GM23248 (cell line): ENCODE measurements at regions not wholly inside any gene's neighbourhood (a gene's known extent, or its start where the extent isn't known, plus 50 kb on each side); places are given as distances from the start of the nearest gene placed in this dataset.

Experiments
- DNase-seq: peaks from one replicate; pipeline ENCODE4 v3.0.0-alpha.2; 2015
- H2AFZ ChIP-seq: fragments of 200-600 bp; sonication (generic); 2 replicates; pipeline ENCODE4 v1.6.1; 2016; ENCODE audit warnings: antibody characterized with exemption
- H3F3A ChIP-seq: fragments of 200-600 bp; sonication (generic); 2 replicates; pipeline ENCODE4 v1.6.1; 2016; ENCODE audit warnings: mild to moderate bottlenecking, antibody characterized with exemption, mixed run types; ENCODE audit not compliant: insufficient read depth
- H3K27ac ChIP-seq: fragments of 200-600 bp; sonication (generic); 2 replicates; pipeline ENCODE4 v1.5.1; 2016; ENCODE audit warnings: mild to moderate bottlenecking
- H3K27me3 ChIP-seq: fragments of 200-600 bp; sonication (generic); replicated peaks from 2 replicates; pipeline ENCODE4 v1.6.1; 2016; ENCODE audit warnings: mild to moderate bottlenecking; ENCODE audit not compliant: insufficient read depth
- H3K36me3 ChIP-seq: fragments of 200-600 bp; sonication (generic); 2 replicates; pipeline ENCODE4 v1.6.1; 2016; ENCODE audit warnings: low read depth, mild to moderate bottlenecking
- H3K4me1 ChIP-seq: fragments of 200-600 bp; sonication (generic); 2 replicates; pipeline ENCODE4 v1.6.1; 2016; ENCODE audit warnings: mild to moderate bottlenecking; ENCODE audit not compliant: insufficient read depth
- H3K4me2 ChIP-seq: fragments of 200-600 bp; sonication (generic); one replicate; pipeline ENCODE4 v1.6.1; 2016; ENCODE audit warnings: mild to moderate bottlenecking; ENCODE audit not compliant: unreplicated experiment
- H3K4me3 ChIP-seq: fragments of 200-600 bp; sonication (generic); 2 replicates; pipeline ENCODE4 v1.5.1; 2016; ENCODE audit warnings: mild to moderate bottlenecking
- H3K79me2 ChIP-seq: fragments of 200-600 bp; sonication (generic); 2 replicates; pipeline ENCODE4 v1.6.1; 2016; ENCODE audit warnings: mild to moderate bottlenecking; ENCODE audit not compliant: insufficient read depth
- H3K9ac ChIP-seq: fragments of 200-600 bp; sonication (generic); 2 replicates; pipeline ENCODE4 v1.6.1; 2016; ENCODE audit warnings: mild to moderate bottlenecking
- H3K9me2 ChIP-seq: fragments of 200-600 bp; sonication (generic); 2 replicates; pipeline ENCODE4 v1.6.1; 2016; ENCODE audit warnings: mixed run types, mild to moderate bottlenecking, moderate library complexity; ENCODE audit not compliant: insufficient read depth
- H3K9me3 ChIP-seq: fragments of 200-600 bp; sonication (generic); one replicate; pipeline ENCODE4 v1.6.1; 2017; ENCODE audit warnings: low read depth
- H4K20me1 ChIP-seq: fragments of 200-600 bp; sonication (generic); 2 replicates; pipeline ENCODE4 v1.6.0; 2016; ENCODE audit not compliant: insufficient read depth
- EZH2 ChIP-seq: fragments of 200-600 bp; sonication (generic); IDR thresholded peaks from 2 replicates; pipeline ENCODE4 v1.6.1; 2018; ENCODE audit warnings: antibody characterized with exemption, mild to moderate bottlenecking; ENCODE audit not compliant: insufficient read depth, poor library complexity, severe bottlenecking
- EZH2phosphoT487 ChIP-seq: fragments of 200-600 bp; sonication (generic); IDR thresholded peaks from 2 replicates; pipeline ENCODE4 v1.6.1; 2018; ENCODE audit warnings: antibody characterized with exemption, moderate library complexity, mild to moderate bottlenecking, low read depth; ENCODE audit not compliant: insufficient read depth
- WGBS, 2 experiments: methylation state at CpG; one replicate each; pipeline ENCODE4 v1.1.6; 2015 to 2017; ENCODE audit warnings: low lambda C conversion rate in 2 of 2, low coverage in 1 of 2; ENCODE audit errors: missing lambda C conversion rate in 2 of 2; 5-methylcytosine and 5-hydroxymethylcytosine counted together
- in situ Hi-C: fragments of 300-500 bp; cut with MboI; formaldehyde crosslinking; loops from 2 replicates; pipeline ENCODE4 v1.15.0; 2020

GRCh38 chr5:67537439-67538148 lies 341.0 kb upstream of the CD180 start:
- Histone ChIP-seq H3K79me2 (no peaks in the 10 kb centered on the region), H3K27me3 (no peaks in the 10 kb centered on the region), H3K4me1 (no peaks in the 10 kb centered on the region), H3K4me3 (peak overlapping the region; percentile 56), H3K9ac (0 out of 2 replicates have a peak overlapping the region, but pooled peaks have one; percentile 0), H3K9me2 (no peaks in the 10 kb centered on the region), H2AFZ (peak overlapping the region; percentile 66), H3K4me2 (peak overlapping the region; percentile 55), H3K36me3 (no peaks in the 10 kb centered on the region), H3K9me3 (no peaks in the 10 kb centered on the region), H3K27ac (no peak overlapping the region), H3F3A (no peaks in the 10 kb centered on the region), H4K20me1 (no peaks in the 10 kb centered on the region)
- peak; percentile 35 for DNase-seq
- in situ Hi-C loops: no loop called here
- TF ChIP-seq EZH2phosphoT487 (no peak), EZH2 (no peak)
- 53 to 56% methylated on average over 5 of the region's 5 CpGs for WGBS, 2 experiments

DNA sequence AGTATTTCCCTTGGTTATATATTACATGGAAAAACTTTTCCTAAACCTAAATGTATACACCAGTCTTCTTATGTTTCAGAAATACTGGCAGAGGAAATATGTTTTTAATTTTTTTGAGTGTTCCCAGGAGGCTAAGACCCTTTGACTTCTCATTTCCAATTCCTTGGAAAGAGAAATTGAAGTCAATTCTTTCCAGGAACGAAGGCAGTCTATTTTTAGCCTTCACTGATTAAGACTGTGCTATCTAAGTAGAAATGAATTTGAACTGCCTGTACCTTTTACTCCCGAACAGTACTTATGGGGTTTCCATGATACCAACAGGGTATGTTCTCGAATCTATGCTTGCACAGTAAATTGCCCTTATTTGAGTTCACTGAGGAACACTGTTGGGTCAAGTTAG lies 340.3 kb upstream of the CD180 start:
- H2AFZ ChIP-seq: peak overlapping the region; percentile 66
- H4K20me1 ChIP-seq: no peaks in the 10 kb centered on the region
- no peak overlapping the region for H3K27ac ChIP-seq
- H3F3A ChIP-seq: no peaks in the 10 kb centered on the region
- H3K4me3 ChIP-seq: no peak overlapping the region
- no peak for DNase-seq
- peak overlapping the region; percentile 55 for H3K4me2 ChIP-seq
- no peaks in the 10 kb centered on the region for H3K27me3 ChIP-seq
- H3K4me1 ChIP-seq: no peaks in the 10 kb centered on the region
- no peaks in the 10 kb centered on the region for H3K9me2 ChIP-seq
- no peak overlapping the region for H3K9ac ChIP-seq
- TF ChIP-seq EZH2phosphoT487 (no peak), EZH2 (no peak)
- no peaks in the 10 kb centered on the region for H3K79me2 ChIP-seq
- no peaks in the 10 kb centered on the region for H3K9me3 ChIP-seq
- in situ Hi-C loops: no loop called here
- no peaks in the 10 kb centered on the region for H3K36me3 ChIP-seq
- WGBS, 2 experiments: 42 to 47% methylated on average over 3 of the region's 3 CpGs

GRCh38 chr5:67530609-67531255 lies 334.1 kb upstream of the CD180 start:
- no peaks in the 10 kb centered on the region for H3K79me2 ChIP-seq
- in situ Hi-C loops: no loop called here
- DNase-seq: no peak

DNA sequence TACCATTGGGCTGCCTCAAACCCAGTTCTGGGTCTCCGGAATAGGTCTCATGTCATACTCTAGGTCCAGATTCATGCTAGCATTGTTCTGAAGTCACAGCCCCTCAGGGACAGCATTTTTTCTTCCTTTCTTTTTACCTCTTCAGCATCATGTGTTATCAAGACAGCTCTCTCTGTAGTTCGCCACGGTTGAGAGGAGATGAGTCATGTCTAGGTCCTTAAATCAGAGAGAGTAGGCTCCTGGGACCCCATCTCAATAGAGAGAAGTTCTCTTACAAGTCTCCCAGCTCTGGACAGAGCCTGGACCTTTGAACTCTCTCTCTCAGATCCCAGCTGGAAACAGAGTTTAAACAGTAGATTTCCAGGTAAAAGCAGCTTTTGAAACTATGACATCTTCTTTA lies 332.4 kb upstream of the CD180 start:
- 72 to 75% methylated on average over 3 of the region's 3 CpGs for WGBS, 2 experiments
- Histone ChIP-seq H3K9me2 (no peaks in the 10 kb centered on the region), H3K9me3 (no peaks in the 10 kb centered on the region), H3K27ac (no peak overlapping the region), H3K9ac (no peak overlapping the region), H3K27me3 (no peaks in the 10 kb centered on the region), H3K4me3 (no peak overlapping the region), H3K36me3 (no peaks in the 10 kb centered on the region), H3K4me2 (no peak overlapping the region), H3K79me2 (no peaks in the 10 kb centered on the region), H2AFZ (no peak overlapping the region), H4K20me1 (no peaks in the 10 kb centered on the region), H3F3A (no peaks in the 10 kb centered on the region), H3K4me1 (no peaks in the 10 kb centered on the region)
- no peak for TF ChIP-seq EZH2phosphoT487
- TF ChIP-seq EZH2: no peak
- DNase-seq: no peak
- in situ Hi-C loops: no loop called here

More at GRCh38 chr5:67530609-67531255, 334.1 kb upstream of the CD180 start:
- Histone ChIP-seq H3K4me2 (no peak overlapping the region), H3K9me3 (no peaks in the 10 kb centered on the region), H3K4me3 (no peak overlapping the region), H3K9ac (no peak overlapping the region), H2AFZ (no peak overlapping the region), H3F3A (no peaks in the 10 kb centered on the region), H3K27ac (no peak overlapping the region), H3K4me1 (no peaks in the 10 kb centered on the region), H3K27me3 (no peaks in the 10 kb centered on the region), H3K36me3 (no peaks in the 10 kb centered on the region), H4K20me1 (no peaks in the 10 kb centered on the region), H3K9me2 (no peaks in the 10 kb centered on the region)
- WGBS, 2 experiments: 73 to 79% methylated on average over 6 of the region's 6 CpGs
- no peak for TF ChIP-seq EZH2phosphoT487
- TF ChIP-seq EZH2: no peak
